ENCODE measurements at regions not wholly inside any gene's neighbourhood (a gene's known extent, or its start where the extent isn't known, plus 50 kb on each side); places are given as distances from the start of the nearest gene placed in this dataset.

DNA sequence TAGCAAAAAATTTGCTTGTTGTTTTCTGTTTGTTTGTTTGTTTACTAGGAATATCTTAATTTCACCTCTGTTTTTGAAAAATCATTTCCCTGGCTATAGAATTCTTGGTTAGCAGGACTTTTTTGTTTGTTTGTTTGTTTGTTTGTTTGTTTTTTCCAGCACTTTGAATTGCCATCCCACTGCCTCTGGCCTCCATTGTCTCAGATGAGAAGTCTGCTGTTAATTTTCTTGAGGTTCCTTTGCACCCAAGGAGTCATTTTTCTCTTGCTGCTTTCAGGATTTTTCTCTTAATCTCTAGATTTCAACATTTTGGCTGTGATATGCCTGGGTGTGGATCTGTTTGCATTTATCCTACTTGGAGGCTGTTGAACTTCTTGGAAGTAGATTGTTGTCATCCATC is 105.7 kb downstream of the FOXL3 start:
- no peaks in the 10 kb centered on the region for H3K4me1 ChIP-seq
- no peaks in the 10 kb centered on the region for H3K36me3 ChIP-seq
- H3K27me3 ChIP-seq = no peaks in the 10 kb centered on the region
- no peak for DNase-seq (ENCODE audit: low spot score in 2 of 2)
- peaks cover 20 to 27% of the 10 kb centered on the region in 2 donors for H3K9me3 ChIP-seq
- intact Hi-C loops (cut with DNase I; ENCODE audit: low total_unique reads) = no loop called here
- no peak for TF ChIP-seq POLR2A (IDR thresholded peaks at IDR 0.05)
- TF ChIP-seq POLR2AphosphoS5 (IDR thresholded peaks at IDR 0.05) = no peak
- TF ChIP-seq, protein P1, sequence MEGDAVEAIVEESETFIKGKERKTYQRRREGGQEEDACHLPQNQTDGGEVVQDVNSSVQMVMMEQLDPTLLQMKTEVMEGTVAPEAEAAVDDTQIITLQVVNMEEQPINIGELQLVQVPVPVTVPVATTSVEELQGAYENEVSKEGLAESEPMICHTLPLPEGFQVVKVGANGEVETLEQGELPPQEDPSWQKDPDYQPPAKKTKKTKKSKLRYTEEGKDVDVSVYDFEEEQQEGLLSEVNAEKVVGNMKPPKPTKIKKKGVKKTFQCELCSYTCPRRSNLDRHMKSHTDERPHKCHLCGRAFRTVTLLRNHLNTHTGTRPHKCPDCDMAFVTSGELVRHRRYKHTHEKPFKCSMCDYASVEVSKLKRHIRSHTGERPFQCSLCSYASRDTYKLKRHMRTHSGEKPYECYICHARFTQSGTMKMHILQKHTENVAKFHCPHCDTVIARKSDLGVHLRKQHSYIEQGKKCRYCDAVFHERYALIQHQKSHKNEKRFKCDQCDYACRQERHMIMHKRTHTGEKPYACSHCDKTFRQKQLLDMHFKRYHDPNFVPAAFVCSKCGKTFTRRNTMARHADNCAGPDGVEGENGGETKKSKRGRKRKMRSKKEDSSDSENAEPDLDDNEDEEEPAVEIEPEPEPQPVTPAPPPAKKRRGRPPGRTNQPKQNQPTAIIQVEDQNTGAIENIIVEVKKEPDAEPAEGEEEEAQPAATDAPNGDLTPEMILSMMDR (IDR thresholded peaks at IDR 0.05) = no peak
- H3K4me3 ChIP-seq = no peak overlapping the region
- no peak overlapping the region for H3K27ac ChIP-seq

DNA sequence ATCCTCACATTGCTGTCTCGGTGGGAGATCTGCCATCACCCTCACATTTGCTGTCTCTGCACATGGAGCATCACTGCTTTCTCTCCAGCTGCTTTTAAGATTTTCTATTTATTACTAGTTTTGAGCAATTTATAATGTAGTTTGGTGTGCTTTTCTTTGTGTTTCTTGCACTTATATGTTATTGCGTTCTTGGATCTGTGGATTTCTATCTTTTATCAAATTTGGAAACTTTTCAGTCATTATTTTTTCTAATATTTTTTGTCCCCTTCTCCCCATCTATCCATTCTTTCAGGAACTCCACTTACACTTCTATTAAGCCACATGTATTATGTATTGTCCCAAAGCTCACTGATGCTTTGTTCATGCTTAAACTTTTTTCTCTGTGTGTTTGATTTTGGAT is 108.9 kb downstream of the FOXL3 start:
- TF ChIP-seq POLR2AphosphoS5 (IDR thresholded peaks at IDR 0.05) = no peak
- TF ChIP-seq, protein P1 (IDR thresholded peaks at IDR 0.05) = no peak
- no peak for TF ChIP-seq POLR2A (IDR thresholded peaks at IDR 0.05)
- intact Hi-C loops (cut with DNase I; ENCODE audit: low total_unique reads) = no loop called here
- Histone ChIP-seq H3K4me3 (no peak overlapping the region), H3K36me3 (no peaks in the 10 kb centered on the region), H3K27ac (no peak overlapping the region), H3K9me3 (peaks cover 20 to 27% of the 10 kb centered on the region in 2 donors), H3K4me1 (no peaks in the 10 kb centered on the region), H3K27me3 (no peaks in the 10 kb centered on the region)
- DNase-seq (ENCODE audit: low spot score in 2 of 2) = no peak

DNA sequence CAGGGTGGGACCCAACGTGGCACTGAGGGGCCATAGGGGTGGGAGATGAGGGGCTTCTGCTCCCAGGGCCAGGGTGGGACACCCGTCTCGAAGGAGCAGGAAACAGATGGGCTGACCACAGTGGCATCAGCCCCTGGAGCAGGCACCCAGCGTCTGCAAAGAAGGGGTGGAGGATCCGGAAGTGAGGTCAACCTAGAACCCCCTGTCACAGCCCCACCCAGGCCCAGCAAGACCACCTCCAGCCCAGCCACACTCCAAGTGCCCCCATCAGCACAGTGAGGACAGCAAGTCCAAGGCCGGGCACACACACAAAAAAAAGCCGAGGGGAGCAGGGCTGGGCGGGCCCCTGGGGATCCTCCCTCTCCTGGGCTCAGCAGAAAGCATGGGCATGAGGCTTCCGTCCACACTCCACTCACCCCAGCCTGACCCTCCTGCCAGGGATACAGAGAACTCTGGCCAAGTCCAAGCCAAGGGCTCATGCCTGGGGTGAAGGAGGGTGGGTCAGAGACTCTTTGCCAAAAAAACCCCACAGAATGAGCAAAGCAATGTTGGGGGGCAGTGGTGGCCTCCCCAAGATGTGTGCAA is 111.0 kb downstream of the FOXL3 start:
- H3K27me3 ChIP-seq = peaks cover 0 to 2% of the 10 kb centered on the region in 2 donors
- intact Hi-C loops (cut with DNase I; ENCODE audit: low total_unique reads) = no loop called here
- no peak overlapping the region for H3K4me3 ChIP-seq
- peaks cover 13 to 17% of the 10 kb centered on the region in 2 donors for H3K9me3 ChIP-seq
- no peak overlapping the region for H3K27ac ChIP-seq
- DNase-seq (ENCODE audit: low spot score in 2 of 2) = no peak
- no peak for TF ChIP-seq POLR2AphosphoS5 (IDR thresholded peaks at IDR 0.05)
- TF ChIP-seq, protein P1 (IDR thresholded peaks at IDR 0.05) = no peak
- TF ChIP-seq POLR2A (IDR thresholded peaks at IDR 0.05) = no peak
- no peaks in the 10 kb centered on the region for H3K36me3 ChIP-seq
- H3K4me1 ChIP-seq = no peaks in the 10 kb centered on the region

DNA sequence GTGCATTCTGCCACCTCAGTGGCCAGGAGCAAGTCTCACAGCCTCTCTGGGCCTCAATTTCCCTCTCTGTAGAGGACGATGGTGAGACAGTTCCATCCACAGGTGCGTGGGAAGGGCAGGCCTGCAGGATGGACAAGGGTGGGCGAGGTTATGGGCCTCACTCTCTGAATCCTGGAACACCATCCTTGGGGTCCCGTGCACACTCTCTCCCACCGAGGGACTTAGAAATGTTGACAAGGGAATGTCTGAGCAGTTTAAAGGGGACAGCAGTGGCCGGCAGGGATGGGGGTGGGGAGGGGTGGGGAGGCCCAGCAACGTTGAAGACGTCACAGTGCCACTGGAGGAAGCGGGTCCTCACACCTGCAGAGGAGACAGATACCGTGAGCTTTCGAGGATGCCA is 111.5 kb downstream of the FOXL3 start:
- H3K36me3 ChIP-seq = no peaks in the 10 kb centered on the region
- no peak for DNase-seq (ENCODE audit: low spot score in 2 of 2)
- H3K27me3 ChIP-seq = peaks cover 0 to 2% of the 10 kb centered on the region in 2 donors
- no peak overlapping the region for H3K4me3 ChIP-seq
- H3K4me1 ChIP-seq = no peaks in the 10 kb centered on the region
- peaks cover 11 to 15% of the 10 kb centered on the region in 2 donors for H3K9me3 ChIP-seq
- intact Hi-C loops (cut with DNase I; ENCODE audit: low total_unique reads) = no loop called here
- H3K27ac ChIP-seq = no peak overlapping the region
- TF ChIP-seq, protein P1 (IDR thresholded peaks at IDR 0.05) = no peak
- TF ChIP-seq POLR2AphosphoS5 (IDR thresholded peaks at IDR 0.05) (no peak), POLR2A (IDR thresholded peaks at IDR 0.05) (no peak)

DNA sequence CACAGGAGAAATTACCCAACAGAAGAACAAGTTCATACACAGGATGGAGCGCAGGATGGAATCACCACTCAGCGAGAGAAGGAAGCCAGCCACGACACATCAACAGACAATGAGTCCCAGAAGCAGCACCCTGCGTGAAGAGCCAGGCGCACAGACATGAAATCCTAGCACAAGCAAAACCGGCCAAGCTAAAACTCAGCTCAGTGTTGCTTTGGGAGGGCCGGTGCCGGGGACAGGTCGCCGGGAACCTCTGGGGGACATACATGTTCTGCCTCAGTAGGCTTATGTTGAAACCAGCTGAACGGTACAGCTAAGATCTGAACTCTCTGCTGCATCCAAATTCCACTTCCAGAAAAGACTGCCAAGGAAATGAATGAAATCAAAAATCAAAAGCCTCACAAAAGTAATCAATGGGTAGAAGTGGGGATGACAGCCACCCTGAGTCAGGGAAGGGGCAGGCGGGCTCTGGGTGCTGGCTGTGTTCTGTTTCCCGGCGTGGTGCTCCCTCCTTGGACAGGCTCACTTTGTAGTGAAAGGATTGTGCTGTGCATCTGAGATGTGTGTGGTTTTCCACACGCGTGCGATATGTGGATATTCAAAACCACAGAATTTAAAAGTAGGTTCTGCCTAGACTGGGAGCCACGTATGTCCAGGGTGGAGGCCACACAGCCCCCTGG is 114.7 kb downstream of the PDGFA start:
- H3K36me3 ChIP-seq = no peaks in the 10 kb centered on the region
- intact Hi-C loops (cut with DNase I; ENCODE audit: low total_unique reads) = no loop called here
- no peak for DNase-seq (ENCODE audit: low spot score in 2 of 2)
- H3K9me3 ChIP-seq = no peaks in the 10 kb centered on the region
- no peak overlapping the region for H3K27ac ChIP-seq
- H3K27me3 ChIP-seq = peaks cover 0 to 2% of the 10 kb centered on the region in 2 donors
- no peak overlapping the region for H3K4me3 ChIP-seq
- TF ChIP-seq POLR2AphosphoS5 (IDR thresholded peaks at IDR 0.05) (no peak), POLR2A (IDR thresholded peaks at IDR 0.05) (no peak)
- no peaks in the 10 kb centered on the region for H3K4me1 ChIP-seq

All from breast epithelium (tissue), 4 donors.